Panc1 (cell line): ENCODE measurements at regions not wholly inside any gene's neighbourhood (a gene's known extent, or its start where the extent isn't known, plus 50 kb on each side); places are given as distances from the start of the nearest gene placed in this dataset.

Source experiments
- ATAC-seq: fragments of 200-7000 bp; cut with Tn5 transposase; 2 replicates; pipeline ENCODE4 v1.9.1; 2020; ENCODE audit warnings: mild to moderate bottlenecking, moderate library complexity
- BruUV-seq: library from RNA; stranded (reverse); fragments of 400-500 nt; replicated peaks from 2 replicates; lab custom pipeline; 2021; lab: Mats Ljungman, UMichigan
- CTCF ChIA-PET: fragments of 300-600 bp; sonication (Branson Sonifier 250); formaldehyde crosslinking; loops from one replicate; lab custom pipeline; 2022; ENCODE audit warnings: antibody characterized with exemption; lab: Charles Lee
- POLR2A ChIA-PET: fragments of 300-600 bp; sonication (Branson Sonifier 250); formaldehyde crosslinking; loops from one replicate; lab custom pipeline; 2022; ENCODE audit warnings: antibody characterized with exemption; lab: Charles Lee
- DNase-seq: peaks from one replicate; pipeline ENCODE4 v3.0.0-alpha.2; 2010; ENCODE audit warnings: low read depth, low spot score
- H3K27ac ChIP-seq: 2 replicates; pipeline ENCODE4 v1.5.1; 2011; ENCODE audit warnings: mild to moderate bottlenecking, low read length, inconsistent platforms
- H3K27me3 ChIP-seq: fragments of 200-500 bp; sonication (Bioruptor generic); 2 replicates; pipeline ENCODE4 v1.6.0; 2014; ENCODE audit warnings: low read length, inconsistent platforms; ENCODE audit not compliant: control insufficient read depth, insufficient read depth
- H3K36me3 ChIP-seq: fragments of 200-500 bp; sonication (Bioruptor generic); 2 replicates; pipeline ENCODE4 v1.5.1; 2014; ENCODE audit warnings: inconsistent platforms, mild to moderate bottlenecking, low read length, moderate library complexity; ENCODE audit not compliant: control insufficient read depth, insufficient read depth
- H3K4me1 ChIP-seq: 2 replicates; pipeline ENCODE4 v1.5.1; 2011; ENCODE audit warnings: inconsistent platforms, mild to moderate bottlenecking, low read length, moderate library complexity; ENCODE audit not compliant: control insufficient read depth, insufficient read depth
- H3K4me3 ChIP-seq, 2 experiments: 2 replicates each; pipeline ENCODE4 v1.5.1; 2011 to 2012; ENCODE audit warnings: low read depth in 2 of 2, low read length in 2 of 2, mild to moderate bottlenecking in 2 of 2, inconsistent platforms in 1 of 2, moderate library complexity in 1 of 2
- H3K9me3 ChIP-seq: fragments of 200-500 bp; sonication (Bioruptor generic); 2 replicates; pipeline ENCODE4 v1.5.1; 2014; ENCODE audit warnings: low read depth, mild to moderate bottlenecking, inconsistent platforms, low read length, moderate library complexity; ENCODE audit not compliant: control insufficient read depth, insufficient read depth
- CTCF ChIP-seq: fragments of 450-650 bp; IDR thresholded peaks from 2 replicates; pipeline ENCODE4 v1.5.1; 2017; ENCODE audit warnings: mild to moderate bottlenecking
- POLR2AphosphoS5 ChIP-seq: IDR thresholded peaks from 2 replicates; pipeline ENCODE4 v1.6.1; 2012; ENCODE audit warnings: mild to moderate bottlenecking, low read depth, low read length, moderate library complexity
- REST ChIP-seq, 2 experiments: IDR thresholded peaks; 2 replicates each; pipeline ENCODE4 v1.6.1; 2011 to 2012; ENCODE audit warnings: low read depth in 2 of 2, control low read depth in 1 of 2, low read length in 1 of 2, mild to moderate bottlenecking in 1 of 2, moderate library complexity in 1 of 2; ENCODE audit not compliant: insufficient read depth in 1 of 2
- SIN3A ChIP-seq: IDR thresholded peaks from 2 replicates; pipeline ENCODE4 v1.6.1; 2012; ENCODE audit warnings: low read depth, mild to moderate bottlenecking, low read length, moderate library complexity, borderline replicate concordance; ENCODE audit not compliant: insufficient read depth
- TCF7L2 ChIP-seq: IDR thresholded peaks from 2 replicates; pipeline ENCODE4 v1.6.1; 2011; ENCODE audit warnings: mild to moderate bottlenecking, low read depth, low read length, inconsistent platforms
- in situ Hi-C: cut with HindIII; loops from 2 replicates; pipeline ENCODE4 v1.10.0; 2016; ENCODE audit warnings: low sequenced_read_pairs, low pct_unique_long_range_greater_than_20kb
- intact Hi-C: fragments of 100-400 bp; cut with micrococcal nuclease; formaldehyde crosslinking; loops from one replicate; pipeline ENCODE4 v1.10.0; 2022; ENCODE audit not compliant: unreplicated experiment

- ChIA-PET CTCF (no interaction called here), POLR2A (no interaction called here)
- no peak overlapping the region for H3K27ac ChIP-seq
- no peaks in the 10 kb centered on the region for H3K9me3 ChIP-seq
- no TSS peak for BruUV-seq
- H3K36me3 ChIP-seq = no peaks in the 10 kb centered on the region
- no peak for DNase-seq
- H3K27me3 ChIP-seq = peaks cover 5% of the 10 kb centered on the region
- no peak for ATAC-seq
- in situ Hi-C loops (no loop called here), intact Hi-C loops (no loop called here)
- H3K4me3 ChIP-seq = no peak overlapping the region
- TF ChIP-seq POLR2AphosphoS5 (no peak), TCF7L2 (no peak), CTCF (no peak), REST (IDR thresholded peaks at IDR 0.05; ENCODE audit: insufficient read depth in 1 of 2, low read depth in 2 of 2, low read length in 1 of 2) (no peak), SIN3A (no peak)
- H3K4me1 ChIP-seq = no peaks in the 10 kb centered on the region
Measured at GRCh38 chr18:73782405-73782804, 365.2 kb downstream of the FBXO15 start.

GRCh38 chr18:73780218-73780617 is 367.4 kb downstream of the FBXO15 start:
- H3K4me3 ChIP-seq = no peak overlapping the region
- intact Hi-C loops (no loop called here), in situ Hi-C loops (no loop called here)
- ChIA-PET CTCF (no interaction called here), POLR2A (no interaction called here)
- no peaks in the 10 kb centered on the region for H3K9me3 ChIP-seq
- peaks cover 10% of the 10 kb centered on the region for H3K27me3 ChIP-seq
- DNase-seq (no peak), ATAC-seq (no peak)
- H3K36me3 ChIP-seq = no peaks in the 10 kb centered on the region
- H3K4me1 ChIP-seq = no peaks in the 10 kb centered on the region
- no peak overlapping the region for H3K27ac ChIP-seq
- TF ChIP-seq POLR2AphosphoS5 (no peak), REST (IDR thresholded peaks at IDR 0.05; ENCODE audit: insufficient read depth in 1 of 2, low read depth in 2 of 2, low read length in 1 of 2) (no peak), CTCF (no peak), TCF7L2 (no peak), SIN3A (no peak)
- BruUV-seq = no TSS peak
